ENCODE measurements at regions not wholly inside any gene's neighbourhood (a gene's known extent, or its start where the extent isn't known, plus 50 kb on each side); places are given as distances from the start of the nearest gene placed in this dataset.

- DNase-seq, result no peak
Measured at GRCh38 chr2:195026261-195026660, 630.8 kb upstream of the SLC39A10 start.

- no peak for DNase-seq
Measured at GRCh38 chr2:195022508-195022830, 634.6 kb upstream of the SLC39A10 start.

GRCh38 chr2:195021711-195022507 lies 635.1 kb upstream of the SLC39A10 start:
- no peak for DNase-seq

- no peak for DNase-seq
Measured at GRCh38 chr2:195018462-195018861, 638.6 kb upstream of the SLC39A10 start.

GRCh38 chr2:195017890-195018289 lies 639.1 kb upstream of the SLC39A10 start:
- no peak for DNase-seq

- no peak for DNase-seq
Measured at GRCh38 chr2:195016841-195017240, 640.2 kb upstream of the SLC39A10 start.

GRCh38 chr2:195009202-195009601 lies 647.8 kb upstream of the SLC39A10 start:
- no peak for DNase-seq

- DNase-seq, result no peak
Measured at GRCh38 chr2:195006856-195007255, 650.2 kb upstream of the SLC39A10 start.

GRCh38 chr2:195003881-195004471 lies 653.0 kb upstream of the SLC39A10 start:
- no peak for DNase-seq

- no peak for DNase-seq
Measured at GRCh38 chr2:195001924-195002323, 655.1 kb upstream of the SLC39A10 start.

GRCh38 chr2:194999771-195000170 lies 657.3 kb upstream of the SLC39A10 start:
- DNase-seq, result no peak

- DNase-seq, result no peak
Measured at GRCh38 chr2:194992648-194993047, 664.4 kb upstream of the SLC39A10 start.

- no peak for DNase-seq
Measured at GRCh38 chr2:194985258-194985657, 671.8 kb upstream of the SLC39A10 start.

GRCh38 chr2:194962254-194962653 lies 694.8 kb upstream of the SLC39A10 start:
- no peak for DNase-seq

GRCh38 chr2:194954218-194954617 lies 702.8 kb upstream of the SLC39A10 start:
- DNase-seq, result no peak

- no peak for DNase-seq
Measured at GRCh38 chr2:194946826-194947225, 710.2 kb upstream of the SLC39A10 start.

- DNase-seq, result no peak
Measured at GRCh38 chr2:194938066-194938465, 719.0 kb upstream of the SLC39A10 start.

- DNase-seq, result no peak
Measured at GRCh38 chr2:194927489-194927888, 729.5 kb upstream of the SLC39A10 start.

- DNase-seq, result no peak
Measured at GRCh38 chr2:194926873-194927272, 730.2 kb upstream of the SLC39A10 start.

GRCh38 chr2:194925742-194926141 lies 731.3 kb upstream of the SLC39A10 start:
- no peak for DNase-seq

GRCh38 chr2:194917519-194917918 lies 739.5 kb upstream of the SLC39A10 start:
- no peak for DNase-seq

- DNase-seq, result no peak
Measured at GRCh38 chr2:194915485-194915884, 741.5 kb upstream of the SLC39A10 start.

- no peak for DNase-seq
Measured at GRCh38 chr2:194907569-194907968, 749.5 kb upstream of the SLC39A10 start.

GRCh38 chr2:194896871-194897270 lies 760.2 kb upstream of the SLC39A10 start:
- DNase-seq, result no peak

- DNase-seq, result no peak
Measured at GRCh38 chr2:194883711-194884110, 773.3 kb upstream of the SLC39A10 start.

Data from stimulated activated CD4-positive, alpha-beta T cell treated with anti-CD3 and anti-CD28 coated beads, Interleukin-4, amount 100 ng/mL, for 1 hour (primary cell).